ENCODE measurements at regions not wholly inside any gene's neighbourhood (a gene's known extent, or its start where the extent isn't known, plus 50 kb on each side); places are given as distances from the start of the nearest gene placed in this dataset.

DNA sequence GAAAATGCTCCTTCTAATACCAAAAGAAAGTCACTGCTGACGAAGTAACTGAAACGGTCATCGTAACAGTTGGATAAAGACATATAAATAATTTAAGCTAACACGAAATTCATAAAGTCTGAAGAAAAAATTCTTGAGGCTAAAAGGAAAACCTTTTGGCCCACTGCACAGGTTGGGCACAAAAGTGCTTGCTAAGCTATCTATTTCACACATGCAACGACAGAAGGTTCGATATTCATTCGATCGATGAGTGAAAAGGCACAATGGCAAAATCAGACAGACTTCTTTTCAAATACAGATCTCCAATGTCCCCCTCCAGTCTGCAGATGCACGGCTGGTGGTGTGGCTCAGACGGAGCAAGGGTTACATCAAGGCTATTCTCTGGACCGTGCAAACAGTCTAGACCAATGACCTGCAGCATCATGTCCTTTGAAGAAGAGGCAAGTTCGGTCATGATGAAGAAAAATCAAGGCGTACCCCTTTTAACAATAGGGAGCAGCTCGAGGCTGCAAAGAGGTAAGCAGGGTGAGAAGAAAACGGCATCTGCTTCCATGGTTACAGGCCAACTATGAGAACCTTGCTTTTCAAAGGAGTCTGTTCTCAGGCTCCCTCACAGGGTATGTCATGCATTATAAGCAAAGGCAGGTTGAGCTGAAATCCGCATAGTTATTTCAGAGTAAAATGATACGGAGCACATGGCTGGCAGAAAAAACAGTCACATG lies 579.6 kb downstream of the USP25 start:
- no peak overlapping the region for H3K4me3 ChIP-seq (ENCODE audit: control insufficient read depth, low read depth, low read length)
- TF ChIP-seq, protein P1, sequence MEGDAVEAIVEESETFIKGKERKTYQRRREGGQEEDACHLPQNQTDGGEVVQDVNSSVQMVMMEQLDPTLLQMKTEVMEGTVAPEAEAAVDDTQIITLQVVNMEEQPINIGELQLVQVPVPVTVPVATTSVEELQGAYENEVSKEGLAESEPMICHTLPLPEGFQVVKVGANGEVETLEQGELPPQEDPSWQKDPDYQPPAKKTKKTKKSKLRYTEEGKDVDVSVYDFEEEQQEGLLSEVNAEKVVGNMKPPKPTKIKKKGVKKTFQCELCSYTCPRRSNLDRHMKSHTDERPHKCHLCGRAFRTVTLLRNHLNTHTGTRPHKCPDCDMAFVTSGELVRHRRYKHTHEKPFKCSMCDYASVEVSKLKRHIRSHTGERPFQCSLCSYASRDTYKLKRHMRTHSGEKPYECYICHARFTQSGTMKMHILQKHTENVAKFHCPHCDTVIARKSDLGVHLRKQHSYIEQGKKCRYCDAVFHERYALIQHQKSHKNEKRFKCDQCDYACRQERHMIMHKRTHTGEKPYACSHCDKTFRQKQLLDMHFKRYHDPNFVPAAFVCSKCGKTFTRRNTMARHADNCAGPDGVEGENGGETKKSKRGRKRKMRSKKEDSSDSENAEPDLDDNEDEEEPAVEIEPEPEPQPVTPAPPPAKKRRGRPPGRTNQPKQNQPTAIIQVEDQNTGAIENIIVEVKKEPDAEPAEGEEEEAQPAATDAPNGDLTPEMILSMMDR (conservative IDR thresholded peaks at IDR 0.05; ENCODE audit: control insufficient read depth, insufficient read depth, low read depth, low read length): no peak
- DNase-seq (ENCODE audit: low read depth): peak; percentile 49

DNA sequence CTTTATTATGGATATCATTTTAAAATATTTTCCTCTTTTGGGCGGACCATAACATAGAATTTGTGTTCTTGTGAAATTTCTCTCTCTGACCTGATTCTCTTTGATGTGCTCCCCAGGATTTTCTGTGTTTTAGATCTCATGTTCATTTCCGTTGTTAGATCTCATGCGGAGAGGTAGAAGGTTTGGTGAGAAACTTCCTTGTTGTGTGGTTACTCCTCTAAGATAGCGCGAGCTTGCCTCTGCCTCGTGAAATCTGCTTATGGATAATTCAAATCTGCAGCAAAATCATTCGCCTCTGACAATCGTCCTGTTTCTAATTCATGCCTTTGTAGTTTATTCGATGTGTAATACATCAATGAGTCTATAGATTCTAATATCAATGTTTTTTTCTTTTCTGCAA lies 580.4 kb downstream of the USP25 start:
- no peak overlapping the region for H3K4me3 ChIP-seq (ENCODE audit: control insufficient read depth, low read depth, low read length)
- no peak for DNase-seq (ENCODE audit: low read depth)
- TF ChIP-seq, protein P1 (conservative IDR thresholded peaks at IDR 0.05; ENCODE audit: control insufficient read depth, insufficient read depth, low read depth, low read length): no peak

DNA sequence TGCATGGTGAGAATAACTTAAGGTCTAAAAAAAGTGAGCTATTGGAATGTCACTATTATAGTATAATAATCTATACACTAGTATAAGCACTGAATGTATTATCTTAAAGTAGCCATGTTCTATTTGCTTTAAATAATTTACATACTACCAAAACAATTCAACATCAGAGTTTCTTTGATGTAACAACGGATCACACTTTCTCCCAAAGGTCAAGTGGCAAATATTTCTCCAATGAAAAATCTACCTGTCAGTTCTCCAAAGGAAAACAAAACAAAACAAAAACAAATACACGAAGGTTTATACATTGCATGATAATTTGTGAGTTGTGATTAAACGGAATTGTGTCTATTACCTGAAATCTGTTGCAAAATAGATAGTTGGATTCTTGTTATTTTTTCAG lies 581.4 kb downstream of the USP25 start:
- no peak overlapping the region for H3K4me3 ChIP-seq (ENCODE audit: control insufficient read depth, low read depth, low read length)
- TF ChIP-seq, protein P1 (conservative IDR thresholded peaks at IDR 0.05; ENCODE audit: control insufficient read depth, insufficient read depth, low read depth, low read length): no peak
- DNase-seq (ENCODE audit: low read depth): no peak

DNA sequence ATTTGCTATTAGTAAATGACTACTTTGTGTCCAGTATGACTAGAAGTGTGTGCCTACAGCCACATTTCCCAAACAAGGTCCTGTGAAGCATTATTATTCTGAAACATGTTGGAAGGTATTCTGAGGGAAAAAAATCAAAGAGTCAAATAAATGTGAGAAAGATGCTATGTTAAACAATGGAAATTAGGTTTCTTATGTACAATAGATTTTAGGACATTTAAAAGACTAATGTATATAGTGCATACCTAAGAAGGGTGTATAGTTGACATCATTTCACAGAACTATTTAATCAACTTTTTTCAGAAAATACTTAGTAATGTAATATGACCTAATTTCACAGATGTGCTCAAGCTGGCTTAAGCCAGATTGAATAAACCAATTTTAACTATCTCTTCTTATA lies 582.5 kb downstream of the USP25 start:
- no peak for DNase-seq (ENCODE audit: low read depth)
- H3K4me3 ChIP-seq (ENCODE audit: control insufficient read depth, low read depth, low read length): no peak overlapping the region
- TF ChIP-seq, protein P1 (conservative IDR thresholded peaks at IDR 0.05; ENCODE audit: control insufficient read depth, insufficient read depth, low read depth, low read length): no peak

DNA sequence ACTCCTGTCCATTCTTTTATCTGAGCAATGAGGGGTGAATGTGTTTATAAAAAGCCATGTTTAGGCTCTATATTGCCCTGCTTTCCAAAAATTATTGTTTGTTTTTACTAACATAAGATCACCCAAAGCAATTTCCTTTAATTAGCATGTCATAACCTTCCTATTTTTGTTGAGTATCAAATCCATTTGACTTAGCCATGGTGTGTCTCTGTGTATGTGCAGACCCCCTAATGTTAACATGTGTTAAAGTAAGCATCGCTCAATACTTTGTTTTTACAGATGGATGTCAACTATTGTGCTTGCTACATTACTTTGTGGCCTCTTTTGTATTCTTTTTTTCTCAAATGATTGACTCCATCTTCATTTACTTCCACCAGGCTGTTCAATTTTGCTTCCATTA lies 585.4 kb downstream of the USP25 start:
- TF ChIP-seq, protein P1 (conservative IDR thresholded peaks at IDR 0.05; ENCODE audit: control insufficient read depth, insufficient read depth, low read depth, low read length): no peak
- no peak overlapping the region for H3K4me3 ChIP-seq (ENCODE audit: control insufficient read depth, low read depth, low read length)
- DNase-seq (ENCODE audit: low read depth): no peak

DNA sequence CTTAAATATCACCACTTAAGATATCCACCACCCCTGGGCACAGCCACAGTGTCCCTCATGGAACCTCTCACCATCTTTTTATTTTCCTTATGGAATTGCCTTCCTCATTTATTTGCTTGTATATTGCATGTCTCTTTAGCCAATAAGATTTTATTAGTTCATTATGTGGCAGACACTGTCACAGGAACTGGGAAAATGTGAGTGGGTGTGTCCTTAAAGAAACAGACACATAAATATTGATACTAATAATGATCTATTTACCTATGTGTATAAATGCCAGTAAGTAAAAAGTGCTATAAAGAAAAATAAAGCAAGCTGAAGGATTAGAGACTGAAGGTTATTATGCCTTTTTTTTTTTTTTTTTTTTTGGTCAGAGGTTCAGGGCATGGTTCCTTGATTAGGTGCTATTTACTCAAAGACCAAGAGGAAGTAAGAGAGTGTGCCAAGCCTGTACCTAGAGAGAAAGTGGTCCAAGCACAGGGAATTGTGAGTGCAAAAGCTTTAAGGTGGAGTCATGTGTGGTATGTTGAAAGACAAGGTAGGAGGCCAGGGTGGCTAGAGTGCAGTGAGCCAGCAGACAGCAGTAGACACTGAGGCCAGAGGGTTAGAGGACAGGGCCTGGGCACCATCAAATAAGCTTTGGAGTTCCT lies 589.0 kb downstream of the USP25 start:
- no peak for DNase-seq (ENCODE audit: low read depth)
- TF ChIP-seq, protein P1 (conservative IDR thresholded peaks at IDR 0.05; ENCODE audit: control insufficient read depth, insufficient read depth, low read depth, low read length): no peak
- H3K4me3 ChIP-seq (ENCODE audit: control insufficient read depth, low read depth, low read length): no peak overlapping the region

Measured in fibroblast of mammary gland (primary cell).